ENCODE measurements at regions not wholly inside any gene's neighbourhood (a gene's known extent, or its start where the extent isn't known, plus 50 kb on each side); places are given as distances from the start of the nearest gene placed in this dataset.

DNA sequence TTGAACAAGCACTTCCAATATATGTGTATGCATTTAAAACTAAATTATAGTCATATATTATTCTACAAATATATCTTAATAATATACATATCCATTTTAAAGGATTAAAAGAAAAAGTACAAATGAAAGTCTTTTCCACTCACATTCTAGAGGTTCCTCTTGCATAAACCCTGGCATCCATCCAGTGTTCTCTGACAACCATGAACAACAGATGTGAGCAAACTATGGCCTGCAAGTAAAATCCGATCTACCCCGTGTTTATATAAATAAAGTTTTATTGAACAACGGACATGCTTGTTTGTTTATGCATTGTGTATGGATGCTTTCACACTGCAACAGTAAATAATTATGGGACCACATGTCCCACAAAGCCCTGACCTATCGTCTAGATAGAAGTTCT lies 1122.3 kb downstream of the EPHA7 start:
- TF ChIP-seq SPI1 (IDR thresholded peaks at IDR 0.05; ENCODE audit: borderline replicate concordance, low read depth) (no peak), GABPA (IDR thresholded peaks at IDR 0.05; ENCODE audit: low read depth) (no peak), POLR2AphosphoS5 (IDR thresholded peaks at IDR 0.05; ENCODE audit: low read depth) (no peak)
- TF ChIP-seq, protein P1, sequence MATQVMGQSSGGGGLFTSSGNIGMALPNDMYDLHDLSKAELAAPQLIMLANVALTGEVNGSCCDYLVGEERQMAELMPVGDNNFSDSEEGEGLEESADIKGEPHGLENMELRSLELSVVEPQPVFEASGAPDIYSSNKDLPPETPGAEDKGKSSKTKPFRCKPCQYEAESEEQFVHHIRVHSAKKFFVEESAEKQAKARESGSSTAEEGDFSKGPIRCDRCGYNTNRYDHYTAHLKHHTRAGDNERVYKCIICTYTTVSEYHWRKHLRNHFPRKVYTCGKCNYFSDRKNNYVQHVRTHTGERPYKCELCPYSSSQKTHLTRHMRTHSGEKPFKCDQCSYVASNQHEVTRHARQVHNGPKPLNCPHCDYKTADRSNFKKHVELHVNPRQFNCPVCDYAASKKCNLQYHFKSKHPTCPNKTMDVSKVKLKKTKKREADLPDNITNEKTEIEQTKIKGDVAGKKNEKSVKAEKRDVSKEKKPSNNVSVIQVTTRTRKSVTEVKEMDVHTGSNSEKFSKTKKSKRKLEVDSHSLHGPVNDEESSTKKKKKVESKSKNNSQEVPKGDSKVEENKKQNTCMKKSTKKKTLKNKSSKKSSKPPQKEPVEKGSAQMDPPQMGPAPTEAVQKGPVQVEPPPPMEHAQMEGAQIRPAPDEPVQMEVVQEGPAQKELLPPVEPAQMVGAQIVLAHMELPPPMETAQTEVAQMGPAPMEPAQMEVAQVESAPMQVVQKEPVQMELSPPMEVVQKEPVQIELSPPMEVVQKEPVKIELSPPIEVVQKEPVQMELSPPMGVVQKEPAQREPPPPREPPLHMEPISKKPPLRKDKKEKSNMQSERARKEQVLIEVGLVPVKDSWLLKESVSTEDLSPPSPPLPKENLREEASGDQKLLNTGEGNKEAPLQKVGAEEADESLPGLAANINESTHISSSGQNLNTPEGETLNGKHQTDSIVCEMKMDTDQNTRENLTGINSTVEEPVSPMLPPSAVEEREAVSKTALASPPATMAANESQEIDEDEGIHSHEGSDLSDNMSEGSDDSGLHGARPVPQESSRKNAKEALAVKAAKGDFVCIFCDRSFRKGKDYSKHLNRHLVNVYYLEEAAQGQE (IDR thresholded peaks at IDR 0.05; ENCODE audit: insufficient replicate concordance, low read depth), result no peak
- no peak overlapping the region for H3K27ac ChIP-seq (replicated peaks)
- H3K4me3 ChIP-seq (replicated peaks; ENCODE audit: insufficient read depth, low read length), result no peak overlapping the region
- no peaks in the 10 kb centered on the region for H3K27me3 ChIP-seq (ENCODE audit: insufficient read depth, poor library complexity, severe bottlenecking)
- no peak for DNase-seq (ENCODE audit: low read depth in 1 of 2, low spot score in 1 of 2)

DNA sequence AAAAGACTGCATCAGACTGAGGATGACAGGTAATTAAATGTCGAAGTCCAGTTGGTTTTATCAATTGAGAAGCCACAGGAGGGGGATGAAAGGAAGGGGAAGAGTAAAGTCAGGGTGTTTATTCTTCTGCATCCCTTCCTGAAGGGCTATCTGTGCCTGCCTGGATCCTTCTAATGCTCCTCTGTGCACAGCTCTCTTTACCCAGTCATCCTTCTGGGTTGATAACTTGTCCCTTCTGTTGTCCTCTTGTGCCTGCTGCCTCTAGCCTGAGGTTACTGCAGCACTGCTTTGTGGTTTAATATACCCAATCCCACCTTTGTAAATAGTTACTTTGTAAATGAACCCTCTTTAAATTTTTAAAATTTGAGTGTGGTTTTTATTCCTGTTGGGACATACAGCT lies 1127.3 kb downstream of the EPHA7 start:
- no peak for TF ChIP-seq GABPA (IDR thresholded peaks at IDR 0.05; ENCODE audit: low read depth)
- TF ChIP-seq, protein P2, sequence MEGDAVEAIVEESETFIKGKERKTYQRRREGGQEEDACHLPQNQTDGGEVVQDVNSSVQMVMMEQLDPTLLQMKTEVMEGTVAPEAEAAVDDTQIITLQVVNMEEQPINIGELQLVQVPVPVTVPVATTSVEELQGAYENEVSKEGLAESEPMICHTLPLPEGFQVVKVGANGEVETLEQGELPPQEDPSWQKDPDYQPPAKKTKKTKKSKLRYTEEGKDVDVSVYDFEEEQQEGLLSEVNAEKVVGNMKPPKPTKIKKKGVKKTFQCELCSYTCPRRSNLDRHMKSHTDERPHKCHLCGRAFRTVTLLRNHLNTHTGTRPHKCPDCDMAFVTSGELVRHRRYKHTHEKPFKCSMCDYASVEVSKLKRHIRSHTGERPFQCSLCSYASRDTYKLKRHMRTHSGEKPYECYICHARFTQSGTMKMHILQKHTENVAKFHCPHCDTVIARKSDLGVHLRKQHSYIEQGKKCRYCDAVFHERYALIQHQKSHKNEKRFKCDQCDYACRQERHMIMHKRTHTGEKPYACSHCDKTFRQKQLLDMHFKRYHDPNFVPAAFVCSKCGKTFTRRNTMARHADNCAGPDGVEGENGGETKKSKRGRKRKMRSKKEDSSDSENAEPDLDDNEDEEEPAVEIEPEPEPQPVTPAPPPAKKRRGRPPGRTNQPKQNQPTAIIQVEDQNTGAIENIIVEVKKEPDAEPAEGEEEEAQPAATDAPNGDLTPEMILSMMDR (IDR thresholded peaks at IDR 0.05; ENCODE audit: insufficient read depth, low read length), result no peak
- H3K4me3 ChIP-seq (replicated peaks; ENCODE audit: insufficient read depth, low read length), result no peak overlapping the region

DNA sequence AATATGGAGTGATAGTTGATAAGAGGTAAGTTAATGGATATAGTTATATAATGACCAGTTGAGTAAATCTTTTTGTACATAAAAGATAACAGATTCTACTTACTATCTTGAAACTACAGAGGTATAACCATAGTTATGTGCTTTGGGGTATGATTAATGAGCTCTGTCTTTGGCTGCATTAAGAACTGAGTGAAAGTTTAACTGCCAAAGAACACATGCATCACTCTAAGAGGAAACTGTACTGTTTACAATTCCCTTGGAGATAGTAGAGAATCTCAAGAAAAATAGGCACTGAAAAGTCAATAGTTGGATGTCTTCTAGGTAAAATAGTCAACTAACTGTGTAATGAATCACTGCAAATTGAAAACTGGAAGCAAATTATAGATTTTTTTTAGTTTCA lies 1129.5 kb downstream of the EPHA7 start:
- no peak overlapping the region for H3K4me3 ChIP-seq (replicated peaks; ENCODE audit: insufficient read depth, low read length)
- no peak for DNase-seq (ENCODE audit: low read depth in 1 of 2, low spot score in 1 of 2)
- no peak for TF ChIP-seq POLR2AphosphoS5 (IDR thresholded peaks at IDR 0.05; ENCODE audit: low read depth)
- TF ChIP-seq, protein P2 (IDR thresholded peaks at IDR 0.05; ENCODE audit: insufficient read depth, low read length), result no peak
- no peak for TF ChIP-seq GABPA (IDR thresholded peaks at IDR 0.05; ENCODE audit: low read depth)
- TF ChIP-seq, protein P1 (IDR thresholded peaks at IDR 0.05; ENCODE audit: insufficient replicate concordance, low read depth), result no peak
- TF ChIP-seq SPI1 (IDR thresholded peaks at IDR 0.05; ENCODE audit: borderline replicate concordance, low read depth), result no peak
- no peak overlapping the region for H3K27ac ChIP-seq (replicated peaks)
- no peaks in the 10 kb centered on the region for H3K27me3 ChIP-seq (ENCODE audit: insufficient read depth, poor library complexity, severe bottlenecking)

More for the DNA sequence above, 1127.3 kb downstream of the EPHA7 start:
- no peak overlapping the region for H3K27ac ChIP-seq (replicated peaks)
- no peaks in the 10 kb centered on the region for H3K27me3 ChIP-seq (ENCODE audit: insufficient read depth, poor library complexity, severe bottlenecking)
- DNase-seq (ENCODE audit: low read depth in 1 of 2, low spot score in 1 of 2), result no peak

DNA sequence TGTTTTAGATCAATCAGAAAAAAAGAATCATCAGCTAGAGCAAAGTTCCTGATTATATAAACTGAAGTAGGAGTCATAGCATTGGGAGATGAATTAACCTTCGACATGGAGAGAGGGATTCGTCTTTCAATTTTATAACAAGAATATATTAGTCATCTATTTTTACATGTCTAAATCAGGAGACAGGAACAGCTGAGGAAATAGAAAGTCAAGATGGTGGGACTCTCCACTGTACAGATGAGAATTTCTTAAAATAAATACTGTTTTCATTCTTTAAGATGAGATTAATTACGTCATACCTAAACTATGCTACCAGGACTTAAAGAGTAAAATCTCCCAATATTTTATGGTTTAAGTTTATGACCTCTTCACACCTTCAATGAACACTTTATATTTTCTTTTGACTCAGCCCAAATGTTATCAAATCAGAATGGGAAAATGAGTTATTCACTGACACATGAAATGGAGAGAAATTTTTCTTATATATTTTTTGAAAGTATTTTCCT lies 1137.7 kb downstream of the EPHA7 start:
- TF ChIP-seq GABPA (IDR thresholded peaks at IDR 0.05; ENCODE audit: low read depth), result no peak
- no peak for TF ChIP-seq POLR2AphosphoS5 (IDR thresholded peaks at IDR 0.05; ENCODE audit: low read depth)

DNA sequence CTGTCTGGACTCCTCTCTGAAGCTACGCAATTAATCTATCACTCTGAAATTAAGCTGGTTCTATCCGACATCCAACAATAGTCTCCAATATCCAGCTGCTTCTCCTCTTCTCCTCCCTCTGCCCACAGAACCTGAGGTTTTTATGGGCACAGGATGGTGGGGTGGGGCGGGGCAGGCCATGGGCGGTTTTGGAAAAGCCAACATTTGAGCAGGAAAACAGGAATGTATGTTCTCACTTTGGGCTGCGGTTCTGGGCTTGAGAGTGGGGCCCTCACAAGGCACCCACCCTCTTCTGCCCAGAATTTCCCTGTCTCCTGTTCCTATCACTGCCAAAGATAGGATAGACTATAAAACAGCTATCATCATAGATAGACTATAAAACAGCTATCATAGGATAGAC lies 1144.2 kb downstream of the EPHA7 start:
- no peak for DNase-seq (ENCODE audit: low read depth in 1 of 2, low spot score in 1 of 2)
- H3K27ac ChIP-seq (replicated peaks), result no peak overlapping the region
- no peak overlapping the region for H3K4me3 ChIP-seq (replicated peaks; ENCODE audit: insufficient read depth, low read length)
- TF ChIP-seq, protein P2 (IDR thresholded peaks at IDR 0.05; ENCODE audit: insufficient read depth, low read length), result no peak
- TF ChIP-seq POLR2AphosphoS5 (IDR thresholded peaks at IDR 0.05; ENCODE audit: low read depth), result no peak
- TF ChIP-seq, protein P1 (IDR thresholded peaks at IDR 0.05; ENCODE audit: insufficient replicate concordance, low read depth), result no peak
- TF ChIP-seq GABPA (IDR thresholded peaks at IDR 0.05; ENCODE audit: low read depth), result no peak
- no peak for TF ChIP-seq SPI1 (IDR thresholded peaks at IDR 0.05; ENCODE audit: borderline replicate concordance, low read depth)
- no peaks in the 10 kb centered on the region for H3K27me3 ChIP-seq (ENCODE audit: insufficient read depth, poor library complexity, severe bottlenecking)

More for the DNA sequence above, 1137.7 kb downstream of the EPHA7 start:
- H3K27me3 ChIP-seq (ENCODE audit: insufficient read depth, poor library complexity, severe bottlenecking), result no peaks in the 10 kb centered on the region
- no peak overlapping the region for H3K4me3 ChIP-seq (replicated peaks; ENCODE audit: insufficient read depth, low read length)
- H3K27ac ChIP-seq (replicated peaks), result no peak overlapping the region
- no peak for DNase-seq (ENCODE audit: low read depth in 1 of 2, low spot score in 1 of 2)
